ENCODE measurements at regions not wholly inside any gene's neighbourhood (a gene's known extent, or its start where the extent isn't known, plus 50 kb on each side); places are given as distances from the start of the nearest gene placed in this dataset.

DNA sequence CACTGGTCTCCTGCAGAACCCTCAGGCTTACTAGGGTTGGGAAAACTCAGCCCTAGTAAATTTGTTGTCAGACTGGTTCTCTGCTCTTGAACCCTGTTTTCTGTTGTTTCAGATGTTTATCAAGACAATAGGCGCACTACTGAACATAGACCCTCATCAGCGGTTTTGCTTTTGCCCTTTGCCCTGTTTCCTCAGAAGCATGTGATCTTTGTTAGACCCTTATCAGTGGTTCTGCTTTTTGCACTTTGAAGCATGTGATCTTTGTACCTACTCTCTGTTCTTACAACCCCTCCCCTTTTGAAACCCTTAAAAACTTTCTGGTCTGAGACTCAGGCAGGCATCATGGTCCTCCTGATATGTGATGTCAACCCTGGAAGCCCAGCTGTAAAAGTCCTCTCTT is 842.2 kb upstream of the AMELY start:
- H3K4me1 ChIP-seq: no peaks in the 10 kb centered on the region
- DNase-seq: no peak
- no peak overlapping the region for H3K4me3 ChIP-seq
- H3K27ac ChIP-seq: no peak overlapping the region
- intact Hi-C loops (cut with DNase I; ENCODE audit: low total_unique reads): no loop called here
- 92 to 100% methylated on average over 2 of the region's 2 CpGs for WGBS, 2 donors
- TF ChIP-seq, protein P1, sequence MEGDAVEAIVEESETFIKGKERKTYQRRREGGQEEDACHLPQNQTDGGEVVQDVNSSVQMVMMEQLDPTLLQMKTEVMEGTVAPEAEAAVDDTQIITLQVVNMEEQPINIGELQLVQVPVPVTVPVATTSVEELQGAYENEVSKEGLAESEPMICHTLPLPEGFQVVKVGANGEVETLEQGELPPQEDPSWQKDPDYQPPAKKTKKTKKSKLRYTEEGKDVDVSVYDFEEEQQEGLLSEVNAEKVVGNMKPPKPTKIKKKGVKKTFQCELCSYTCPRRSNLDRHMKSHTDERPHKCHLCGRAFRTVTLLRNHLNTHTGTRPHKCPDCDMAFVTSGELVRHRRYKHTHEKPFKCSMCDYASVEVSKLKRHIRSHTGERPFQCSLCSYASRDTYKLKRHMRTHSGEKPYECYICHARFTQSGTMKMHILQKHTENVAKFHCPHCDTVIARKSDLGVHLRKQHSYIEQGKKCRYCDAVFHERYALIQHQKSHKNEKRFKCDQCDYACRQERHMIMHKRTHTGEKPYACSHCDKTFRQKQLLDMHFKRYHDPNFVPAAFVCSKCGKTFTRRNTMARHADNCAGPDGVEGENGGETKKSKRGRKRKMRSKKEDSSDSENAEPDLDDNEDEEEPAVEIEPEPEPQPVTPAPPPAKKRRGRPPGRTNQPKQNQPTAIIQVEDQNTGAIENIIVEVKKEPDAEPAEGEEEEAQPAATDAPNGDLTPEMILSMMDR (IDR thresholded peaks at IDR 0.05): no peak
- TF ChIP-seq POLR2A (IDR thresholded peaks at IDR 0.05): no peak
- no peaks in the 10 kb centered on the region for H3K36me3 ChIP-seq (ENCODE audit: low read depth, missing control alignments)
- H3K9me3 ChIP-seq: no peaks in the 10 kb centered on the region
- H3K27me3 ChIP-seq: no peaks in the 10 kb centered on the region

DNA sequence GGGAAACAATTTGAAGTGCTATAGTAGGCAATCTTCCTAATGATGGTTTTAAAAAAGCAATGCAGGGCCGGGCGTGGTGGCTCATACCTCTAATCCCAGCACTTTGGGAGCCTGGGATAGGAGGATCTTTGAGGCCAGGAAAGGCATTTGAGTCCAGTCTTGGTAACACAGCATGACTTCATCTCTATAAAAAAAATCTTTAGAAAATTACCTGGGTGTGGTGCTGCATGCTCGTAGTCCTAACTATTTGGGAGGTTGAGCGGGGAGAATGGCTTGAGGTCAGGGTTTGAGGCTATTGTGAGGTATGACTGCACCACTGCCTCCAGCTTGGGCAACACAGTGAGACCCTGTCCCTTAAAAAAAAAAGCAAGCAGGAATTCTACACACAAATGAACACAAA is 835.2 kb upstream of the AMELY start:
- intact Hi-C loops (cut with DNase I; ENCODE audit: low total_unique reads): no loop called here
- no peak overlapping the region for H3K27ac ChIP-seq
- no peaks in the 10 kb centered on the region for H3K27me3 ChIP-seq
- no peaks in the 10 kb centered on the region for H3K36me3 ChIP-seq (ENCODE audit: low read depth, missing control alignments)
- WGBS, 2 donors: 91 to 100% methylated on average over 4 of the region's 4 CpGs
- H3K4me1 ChIP-seq: no peaks in the 10 kb centered on the region
- no peak for DNase-seq
- no peak for TF ChIP-seq POLR2A (IDR thresholded peaks at IDR 0.05)
- TF ChIP-seq, protein P1 (IDR thresholded peaks at IDR 0.05): no peak
- H3K4me3 ChIP-seq: no peak overlapping the region
- H3K9me3 ChIP-seq: no peaks in the 10 kb centered on the region

DNA sequence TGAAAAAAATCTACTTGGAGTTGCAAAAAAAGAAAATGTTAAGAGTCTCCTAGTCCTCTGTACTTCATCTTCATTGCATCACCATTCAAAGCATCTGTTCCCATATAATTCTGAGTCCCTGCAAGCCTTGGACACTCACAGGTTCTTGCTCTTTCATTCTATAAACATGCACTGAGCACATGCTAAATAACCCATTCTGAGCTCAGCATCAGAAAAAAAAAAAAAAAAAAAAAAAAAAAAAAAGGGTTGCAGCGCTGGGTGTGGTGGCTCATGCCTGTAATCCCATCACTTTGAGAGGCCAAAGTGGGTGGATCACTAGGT is 834.0 kb upstream of the AMELY start:
- Histone ChIP-seq H3K4me3 (no peak overlapping the region), H3K4me1 (no peaks in the 10 kb centered on the region), H3K9me3 (no peaks in the 10 kb centered on the region), H3K36me3 (ENCODE audit: low read depth, missing control alignments) (no peaks in the 10 kb centered on the region), H3K27me3 (no peaks in the 10 kb centered on the region), H3K27ac (no peak overlapping the region)
- DNase-seq: no peak
- 100% methylated on average over 1 of the region's 1 CpG; no CpG with 5 or more reads in 1 of the 2 donors for WGBS, 2 donors
- no peak for TF ChIP-seq POLR2A (IDR thresholded peaks at IDR 0.05)
- TF ChIP-seq, protein P1 (IDR thresholded peaks at IDR 0.05): no peak
- intact Hi-C loops (cut with DNase I; ENCODE audit: low total_unique reads): no loop called here

DNA sequence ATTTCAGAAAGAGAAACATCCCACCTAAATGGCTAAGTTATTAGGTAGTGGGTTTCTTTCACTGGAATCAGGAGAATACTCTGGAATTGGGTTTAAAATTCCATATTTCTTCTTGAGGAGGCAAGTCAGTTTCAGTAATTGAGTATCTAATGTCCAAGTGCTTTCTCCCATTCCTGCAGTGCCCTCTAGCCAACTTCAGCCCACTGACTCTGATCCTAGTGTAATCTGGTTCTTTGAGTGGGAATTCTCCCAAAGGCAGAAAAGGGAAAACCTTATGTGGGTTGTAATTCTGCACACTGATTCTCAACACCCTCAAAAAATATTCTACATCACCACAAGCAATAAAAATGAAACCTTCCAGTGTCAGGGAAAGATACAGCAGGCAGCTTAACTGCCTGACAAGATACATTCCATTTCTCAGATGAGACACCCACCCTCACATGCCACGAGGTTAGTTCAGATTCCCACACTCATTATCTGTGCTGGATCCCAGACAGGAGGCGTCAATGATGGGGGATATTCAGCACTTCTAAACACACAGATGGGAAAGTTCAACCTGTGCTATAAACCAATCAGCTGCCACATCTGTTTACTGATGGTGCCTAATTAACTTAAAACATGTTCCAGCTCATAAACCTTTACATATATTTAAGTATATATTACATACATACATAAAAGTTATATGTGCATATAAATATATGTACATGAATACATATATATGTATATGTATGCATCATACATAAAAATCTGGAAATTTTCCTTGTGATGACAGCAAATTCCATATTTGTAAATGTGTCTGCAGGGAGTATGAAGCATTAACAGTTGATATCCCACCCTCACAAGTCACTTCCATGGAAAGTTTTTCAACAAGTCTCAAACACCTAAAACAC is 833.4 kb upstream of the AMELY start:
- Histone ChIP-seq H3K4me3 (no peak overlapping the region), H3K9me3 (no peaks in the 10 kb centered on the region), H3K27ac (no peak overlapping the region), H3K36me3 (ENCODE audit: low read depth, missing control alignments) (no peaks in the 10 kb centered on the region), H3K27me3 (no peaks in the 10 kb centered on the region), H3K4me1 (no peaks in the 10 kb centered on the region)
- no peak for DNase-seq
- TF ChIP-seq, protein P1 (IDR thresholded peaks at IDR 0.05): no peak
- TF ChIP-seq POLR2A (IDR thresholded peaks at IDR 0.05): no peak
- 41 to 58% methylated on average over 2 of the region's 2 CpGs for WGBS, 2 donors
- intact Hi-C loops (cut with DNase I; ENCODE audit: low total_unique reads): no loop called here

DNA sequence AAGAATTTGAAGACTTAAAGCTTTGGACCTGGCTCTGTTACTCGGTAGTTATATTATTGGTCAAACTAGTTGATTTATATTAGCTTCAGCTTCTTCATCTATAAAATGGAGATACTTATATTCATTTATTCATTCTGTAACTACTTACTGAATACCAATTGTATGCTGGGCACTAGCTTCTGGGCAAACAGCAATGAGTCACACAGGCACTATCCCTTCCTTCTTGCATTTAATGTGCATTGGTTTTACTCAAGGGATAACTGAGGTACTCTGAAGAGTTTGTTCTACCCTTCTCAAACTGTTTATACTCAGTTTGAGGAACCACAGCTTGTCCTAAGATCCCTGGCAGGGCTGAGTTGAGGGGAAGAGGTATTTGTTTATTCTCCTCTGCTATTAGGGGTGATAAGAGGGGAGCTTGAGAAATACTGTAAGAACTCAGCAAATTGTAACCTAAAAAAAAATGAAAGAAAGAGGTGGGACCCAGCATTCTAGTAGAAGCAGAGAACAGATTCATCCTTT is 825.4 kb upstream of the AMELY start:
- H3K4me1 ChIP-seq: no peaks in the 10 kb centered on the region
- DNase-seq: no peak
- H3K36me3 ChIP-seq (ENCODE audit: low read depth, missing control alignments): no peaks in the 10 kb centered on the region
- H3K27me3 ChIP-seq: no peaks in the 10 kb centered on the region
- H3K4me3 ChIP-seq: no peak overlapping the region
- TF ChIP-seq POLR2A (IDR thresholded peaks at IDR 0.05): no peak
- TF ChIP-seq, protein P1 (IDR thresholded peaks at IDR 0.05): no peak
- H3K27ac ChIP-seq: no peak overlapping the region
- 88 to 92% methylated on average over 1 of the region's 1 CpG for WGBS, 2 donors
- no peaks in the 10 kb centered on the region for H3K9me3 ChIP-seq
- intact Hi-C loops (cut with DNase I; ENCODE audit: low total_unique reads): no loop called here
